HG03064 (cell line): ENCODE measurements at regions not wholly inside any gene's neighbourhood (a gene's known extent, or its start where the extent isn't known, plus 50 kb on each side); places are given as distances from the start of the nearest gene placed in this dataset.

ENCODE experiments used
- ATAC-seq: cut with Tn5 transposase; IDR thresholded peaks from one replicate; pipeline ENCODE4 v1.9.1; 2021; ENCODE audit warnings: low read depth; ENCODE audit not compliant: unreplicated experiment

DNA sequence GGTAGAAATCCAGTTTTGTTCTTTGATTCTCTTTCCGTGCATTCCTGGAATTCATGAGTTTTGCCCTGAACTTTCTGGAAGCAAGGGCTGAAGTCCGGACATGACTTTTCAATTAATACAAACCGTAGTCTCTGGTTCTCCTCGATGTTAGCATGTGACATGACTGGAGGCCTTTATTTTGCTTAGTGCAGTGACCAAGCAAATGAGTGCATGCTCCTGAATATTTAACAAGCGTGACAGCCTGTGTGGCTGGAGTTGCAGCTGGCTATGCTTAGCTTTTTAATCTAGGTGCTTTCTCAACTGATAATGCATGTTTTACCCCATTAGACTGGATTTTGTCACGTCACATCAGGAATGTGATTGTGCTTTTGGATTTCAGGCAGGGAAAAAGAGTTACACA, 302.1 kb downstream of the MAP2K6 start:
- no peak for ATAC-seq

DNA sequence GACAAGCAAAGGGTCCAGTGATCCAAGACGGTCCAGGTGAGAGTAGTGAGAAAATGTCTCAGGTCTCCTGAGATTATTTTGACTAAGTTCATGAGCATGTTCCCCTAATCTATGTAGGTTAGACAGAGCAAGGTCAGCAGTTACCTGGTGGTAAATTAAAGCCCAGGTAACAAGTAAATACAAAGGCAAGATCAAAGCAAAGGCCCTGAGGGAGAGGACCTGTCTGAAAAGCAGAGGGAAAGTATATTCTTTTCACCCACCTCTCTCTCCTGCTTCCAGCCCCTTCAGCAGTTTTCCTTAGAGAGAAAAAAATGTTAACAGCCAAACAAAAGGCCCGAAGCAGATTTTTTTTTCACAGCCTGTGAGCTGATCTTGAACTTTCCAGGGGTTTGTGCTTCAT, 302.7 kb downstream of the MAP2K6 start:
- no peak for ATAC-seq

DNA sequence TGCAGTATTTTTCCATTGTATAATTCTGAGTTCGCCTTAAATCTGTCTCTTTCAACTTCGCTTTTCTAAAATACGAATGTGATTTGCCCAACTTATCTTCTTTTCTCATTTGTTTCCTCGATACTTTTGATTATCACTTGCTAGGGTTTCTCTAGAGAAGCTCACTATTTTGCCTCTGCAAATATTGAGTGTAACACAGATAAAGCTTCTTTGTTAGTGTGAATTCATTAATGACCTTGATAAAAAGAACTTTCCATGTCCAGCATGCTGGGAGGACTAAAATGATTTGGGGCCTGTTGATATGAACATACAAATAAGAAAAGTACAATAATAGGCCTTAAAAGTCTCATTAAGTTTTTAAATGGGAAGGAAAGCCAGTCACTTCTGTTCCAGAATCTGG, 303.3 kb downstream of the MAP2K6 start:
- no peak for ATAC-seq

DNA sequence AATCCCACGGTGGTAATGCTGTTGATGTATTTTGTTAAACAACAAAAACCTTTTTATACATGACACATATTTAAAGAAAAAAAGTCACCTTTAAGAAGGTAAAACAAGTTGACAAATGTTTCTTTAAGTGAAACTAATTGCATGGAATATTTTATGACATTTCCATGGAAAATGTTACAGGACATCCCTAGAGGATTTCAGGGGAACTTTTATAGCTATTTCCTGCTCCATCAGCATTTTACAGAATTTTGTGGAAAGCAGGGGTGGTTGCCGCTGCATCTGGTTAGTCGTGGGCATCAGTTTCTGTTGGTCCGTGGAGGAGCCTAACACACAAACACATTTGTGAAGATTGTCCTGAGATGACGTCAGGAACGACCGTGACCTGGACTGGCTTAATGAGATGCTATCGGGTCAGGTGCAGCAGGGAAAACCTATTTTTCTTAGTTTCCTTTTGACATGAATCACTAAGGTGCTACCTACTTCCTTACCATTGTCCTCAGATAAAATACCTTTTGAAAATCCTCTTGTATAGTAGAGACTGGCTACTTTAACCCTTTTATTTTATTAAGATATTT, 305.1 kb downstream of the MAP2K6 start:
- ATAC-seq = no peak

DNA sequence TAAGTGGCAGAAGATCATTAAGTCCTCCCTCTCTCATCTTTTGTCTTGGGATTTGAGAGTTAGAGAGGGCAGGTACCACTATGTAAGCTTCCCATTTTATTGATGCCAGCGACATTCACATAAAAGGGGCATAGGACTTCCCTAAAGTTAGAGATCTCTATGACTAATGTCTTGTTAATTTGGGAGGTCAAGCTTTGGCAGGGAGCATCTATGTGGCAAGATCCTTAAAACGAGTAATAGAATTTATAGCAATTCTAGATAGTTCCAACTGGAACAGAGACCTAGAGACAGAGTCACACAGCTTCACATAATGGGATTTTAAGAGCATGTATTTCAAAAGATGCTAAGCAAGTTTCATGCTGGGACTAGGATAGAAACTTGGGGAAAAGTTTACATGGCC, 308.0 kb downstream of the MAP2K6 start:
- ATAC-seq = no peak

DNA sequence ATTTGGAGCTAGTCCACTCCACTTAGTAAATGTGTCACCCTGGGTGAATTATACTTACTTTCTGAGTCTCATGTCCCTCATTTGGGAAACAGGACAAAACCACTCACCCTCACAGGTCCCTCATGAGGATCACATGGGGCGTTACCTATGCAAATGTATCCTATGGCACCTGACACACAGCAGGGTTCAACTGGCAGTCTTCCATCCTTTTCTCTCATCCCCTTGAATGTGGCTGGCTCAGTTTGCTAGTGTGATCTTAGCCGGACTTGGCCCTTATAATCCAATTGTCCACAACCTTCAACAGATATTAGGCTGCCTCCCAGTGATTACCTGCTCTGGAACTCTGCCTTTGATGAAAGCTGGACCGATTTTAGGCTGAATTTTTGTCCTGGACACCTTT, 308.8 kb downstream of the MAP2K6 start:
- no peak for ATAC-seq

DNA sequence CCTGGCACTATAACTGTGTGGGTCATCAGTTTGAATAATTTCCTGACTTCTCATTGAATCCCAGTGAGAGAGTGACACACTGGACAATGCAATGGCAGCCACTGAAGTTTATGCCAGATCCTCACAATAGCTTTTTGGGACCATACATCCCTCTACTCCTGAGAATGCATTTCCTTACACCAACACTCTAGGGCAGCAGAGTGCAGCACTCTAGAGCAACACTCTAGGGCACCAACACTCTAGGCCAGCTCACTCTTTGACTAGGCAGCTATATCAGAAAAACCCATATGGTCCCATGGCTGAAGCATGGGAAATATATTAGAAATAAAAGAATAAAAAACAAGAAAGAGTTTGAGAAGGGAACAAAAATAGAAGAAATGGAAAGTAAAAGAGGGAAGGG, 309.2 kb downstream of the MAP2K6 start:
- ATAC-seq = no peak

DNA sequence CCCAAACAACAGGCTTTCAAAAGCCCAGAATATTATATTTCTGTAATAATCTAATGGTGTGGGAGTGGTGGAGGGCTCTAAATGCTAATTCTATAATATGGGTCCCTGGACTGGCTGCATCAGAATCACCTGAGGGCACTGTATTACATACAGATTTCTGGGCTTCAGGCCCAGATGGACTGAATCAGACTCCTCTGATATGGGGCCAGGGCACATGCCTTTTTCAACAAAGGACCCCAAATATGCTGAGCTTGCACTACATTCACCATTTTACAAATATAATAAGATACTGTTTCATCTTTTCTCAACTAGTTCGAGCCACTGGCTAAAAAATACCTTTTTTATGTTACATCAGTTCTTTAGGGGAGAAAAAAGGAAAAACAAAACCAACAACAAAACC, 309.7 kb downstream of the MAP2K6 start:
- no peak for ATAC-seq

DNA sequence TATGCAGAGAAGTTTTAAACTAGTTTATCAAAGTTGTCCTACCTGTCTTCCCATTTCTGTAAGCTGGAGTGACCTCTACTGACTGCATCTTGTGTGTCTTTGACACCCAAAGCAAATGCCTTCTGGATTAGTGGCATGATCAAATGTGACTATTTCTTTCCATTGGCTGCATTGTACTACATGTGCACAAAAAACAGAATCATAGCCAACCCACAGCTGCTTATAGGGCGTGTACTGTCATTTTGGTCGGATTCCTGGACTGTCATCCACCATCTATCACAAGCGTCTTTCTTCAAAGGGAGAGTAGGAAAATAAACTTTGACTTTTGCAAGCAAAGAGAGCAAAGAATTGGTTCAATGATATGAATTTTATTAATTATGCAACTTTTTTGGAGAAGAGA, 310.6 kb downstream of the MAP2K6 start:
- ATAC-seq = no peak

DNA sequence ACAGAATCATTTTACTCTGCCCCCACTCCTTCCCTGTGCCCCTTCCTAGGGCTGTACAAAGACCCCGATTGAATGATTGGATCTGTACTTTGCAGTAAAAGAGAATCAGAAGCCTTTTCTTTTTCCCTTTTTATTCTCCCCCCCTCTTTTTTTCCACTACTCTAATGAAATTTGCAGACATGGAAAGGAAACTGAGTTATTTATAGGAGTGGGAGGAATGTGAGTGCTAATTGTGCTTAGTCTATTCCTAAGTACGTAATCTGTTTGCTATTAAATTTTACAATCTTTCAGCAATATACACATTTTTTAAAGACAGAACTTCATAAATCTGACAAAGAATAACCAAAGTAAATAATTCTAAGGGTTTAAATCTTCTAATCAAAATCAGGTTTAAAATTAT, 314.3 kb downstream of the MAP2K6 start:
- no peak for ATAC-seq

DNA sequence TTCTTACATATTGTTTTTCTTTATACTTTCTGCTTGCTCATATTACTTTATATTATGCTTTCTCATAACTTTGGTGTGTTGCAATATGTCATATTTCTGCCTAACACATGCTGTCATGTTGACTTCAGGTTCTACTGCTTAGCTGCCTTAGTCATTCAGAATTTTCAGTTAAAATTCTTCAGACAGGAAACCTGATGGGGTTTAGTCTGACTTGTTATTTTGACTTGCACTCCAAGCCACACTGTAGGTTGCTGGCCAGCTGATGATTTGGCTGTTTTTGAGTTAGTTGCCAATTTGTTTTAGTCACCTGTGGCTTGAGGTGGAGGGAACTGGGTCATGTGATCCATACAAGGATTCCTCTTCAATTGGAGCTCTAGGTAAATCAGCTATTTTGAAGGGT, 315.4 kb downstream of the MAP2K6 start:
- no peak for ATAC-seq

DNA sequence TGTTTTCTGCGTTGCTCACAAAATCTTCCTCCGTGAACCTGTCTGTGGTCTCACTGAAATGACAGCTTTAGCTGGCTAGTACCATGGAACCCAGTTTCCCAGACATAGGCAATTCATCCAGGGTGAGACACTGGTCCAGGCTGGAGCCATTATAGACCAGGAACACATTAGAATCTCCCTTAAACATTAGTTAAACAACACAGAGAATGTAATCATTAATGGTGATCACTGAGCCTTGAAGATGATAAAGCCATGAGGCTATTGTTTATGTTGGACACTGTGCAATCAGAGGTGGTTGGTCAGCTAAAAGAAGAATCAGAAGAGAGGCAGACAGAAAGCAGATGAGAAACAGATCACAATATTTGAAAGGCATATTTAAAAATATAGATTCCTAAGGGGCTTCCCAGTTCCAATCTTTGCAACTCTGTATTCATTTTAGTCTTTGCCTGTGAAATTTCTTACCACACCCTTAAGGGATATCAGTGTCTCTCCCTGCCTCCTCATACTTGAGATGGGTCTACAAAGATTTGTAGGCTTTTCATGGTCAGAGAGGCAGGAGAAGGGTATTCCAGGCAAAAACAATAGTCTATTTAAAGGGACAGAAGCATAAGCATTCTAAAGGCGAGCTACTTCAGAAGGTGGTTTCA, 317.9 kb downstream of the MAP2K6 start:
- ATAC-seq = no peak

DNA sequence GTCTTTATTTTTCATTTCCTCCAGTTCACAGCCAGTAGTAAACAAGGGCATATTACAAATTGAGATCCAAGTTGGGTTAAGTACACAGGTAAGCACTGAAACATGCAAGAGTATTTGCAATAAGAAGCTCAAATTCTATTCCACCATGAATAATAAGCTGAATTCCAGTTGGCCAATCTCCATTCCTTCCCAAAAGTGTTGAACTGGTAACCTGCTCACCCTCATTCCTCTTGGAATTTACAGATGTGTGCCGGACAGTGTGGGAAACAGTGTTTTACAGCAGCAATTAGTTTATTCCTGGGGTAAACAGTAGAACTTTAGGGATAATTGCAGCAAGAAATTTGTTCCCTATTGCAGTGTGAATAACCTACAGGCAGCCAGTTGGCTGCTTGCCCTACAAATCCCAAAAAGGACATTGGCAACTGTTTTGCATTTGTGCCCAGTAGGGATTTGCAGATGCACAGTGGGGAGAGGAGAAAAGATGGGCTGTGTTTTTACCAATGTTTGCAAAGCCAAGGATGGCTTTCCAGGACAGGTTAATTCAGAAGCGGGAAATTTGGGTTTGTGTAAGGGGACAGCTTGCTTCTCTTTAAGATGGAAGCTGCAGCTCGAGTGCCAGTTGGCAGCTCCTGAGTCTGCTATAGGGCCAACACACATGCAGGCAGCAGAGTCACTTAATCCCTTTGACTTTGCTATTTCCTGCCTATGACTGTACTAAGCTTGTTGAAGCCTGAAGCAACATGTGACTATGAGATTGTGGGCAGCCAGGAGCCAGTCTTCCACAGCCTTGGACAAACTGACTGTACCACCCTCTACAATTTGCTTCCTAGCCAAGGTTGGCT, 318.9 kb downstream of the MAP2K6 start:
- ATAC-seq = no peak

DNA sequence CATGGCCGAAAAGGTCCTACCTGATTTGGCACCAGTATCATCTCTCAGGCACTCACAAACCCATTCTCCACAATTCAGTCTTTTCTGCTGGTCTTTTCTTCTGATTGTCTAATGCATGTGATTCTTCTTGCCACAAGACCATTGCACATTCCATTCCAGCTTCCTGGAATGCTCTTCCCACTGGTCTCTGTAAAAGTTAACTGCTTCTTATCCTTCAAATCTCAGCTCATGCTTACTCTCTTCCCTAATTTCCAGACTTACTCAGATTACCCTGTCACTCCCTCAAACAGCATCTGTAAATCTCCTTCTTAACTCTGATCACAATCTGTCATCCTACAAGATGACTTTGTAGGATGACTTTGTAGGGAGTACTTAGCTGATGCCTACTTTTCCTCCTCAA, 320.2 kb downstream of the MAP2K6 start:
- ATAC-seq = no peak

DNA sequence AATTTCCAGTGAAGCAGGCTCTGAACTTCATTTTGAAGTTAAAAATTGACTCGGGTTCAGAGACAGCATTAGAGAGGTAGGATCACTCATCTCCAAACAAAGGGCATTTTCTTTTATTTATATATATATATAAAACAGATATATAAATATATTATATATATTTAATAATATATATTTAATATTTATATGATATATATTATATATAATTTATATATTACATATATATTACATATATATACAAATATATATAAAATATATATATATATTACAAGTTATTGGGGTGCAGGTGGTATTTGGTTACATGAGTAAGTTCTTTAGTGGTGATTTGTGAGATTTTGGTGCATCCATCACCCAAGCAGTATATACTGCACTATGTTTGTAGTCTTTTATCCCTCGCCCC, 320.8 kb downstream of the MAP2K6 start:
- no peak for ATAC-seq

DNA sequence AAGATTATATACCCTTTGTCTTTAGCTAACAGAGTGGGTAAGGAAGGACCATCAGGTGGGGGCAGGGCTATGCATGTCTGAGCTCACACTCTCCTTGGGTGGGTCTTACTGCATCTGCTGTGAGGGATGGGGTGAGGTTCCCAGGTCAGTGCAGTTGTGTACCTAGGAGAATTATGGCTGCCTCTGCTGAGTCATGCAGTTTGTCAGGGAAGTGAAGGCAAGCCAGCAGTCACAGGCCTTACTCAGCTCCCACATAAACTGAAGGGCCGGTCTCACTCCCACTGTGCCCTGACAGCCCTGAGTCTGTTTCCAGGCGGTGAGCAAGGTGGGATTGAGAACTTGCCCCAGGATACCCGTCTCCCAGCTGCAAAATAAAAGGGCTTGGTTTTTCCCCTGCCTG, 328.6 kb downstream of the MAP2K6 start:
- ATAC-seq = no peak

DNA sequence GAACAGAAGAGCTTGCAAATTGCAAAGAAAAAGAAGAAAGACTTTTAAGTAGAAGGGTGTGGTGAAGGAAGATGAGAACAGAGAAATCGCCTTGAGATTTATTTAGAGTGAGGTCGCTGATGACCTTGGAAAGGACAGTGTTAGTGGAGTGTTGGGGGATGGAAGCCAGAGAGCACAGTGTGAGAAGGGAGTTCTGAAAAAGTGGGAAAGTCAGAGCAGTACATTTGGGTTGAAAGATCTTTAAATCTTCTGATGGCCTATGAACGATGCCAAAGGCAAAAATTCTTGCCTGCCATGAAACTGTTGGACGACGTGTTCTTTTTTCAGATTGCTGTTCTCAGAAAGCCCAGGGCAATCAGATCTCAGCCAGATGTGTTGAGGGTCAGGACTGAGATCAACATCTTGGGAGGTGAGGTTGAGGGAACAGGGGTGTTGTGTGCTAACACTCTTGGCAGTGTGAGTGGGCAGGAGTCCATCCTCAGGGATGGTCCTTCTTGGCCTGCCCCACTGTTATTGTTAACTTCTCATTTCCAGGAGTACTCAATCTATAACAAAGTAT, 330.1 kb downstream of the MAP2K6 start:
- ATAC-seq = no peak

DNA sequence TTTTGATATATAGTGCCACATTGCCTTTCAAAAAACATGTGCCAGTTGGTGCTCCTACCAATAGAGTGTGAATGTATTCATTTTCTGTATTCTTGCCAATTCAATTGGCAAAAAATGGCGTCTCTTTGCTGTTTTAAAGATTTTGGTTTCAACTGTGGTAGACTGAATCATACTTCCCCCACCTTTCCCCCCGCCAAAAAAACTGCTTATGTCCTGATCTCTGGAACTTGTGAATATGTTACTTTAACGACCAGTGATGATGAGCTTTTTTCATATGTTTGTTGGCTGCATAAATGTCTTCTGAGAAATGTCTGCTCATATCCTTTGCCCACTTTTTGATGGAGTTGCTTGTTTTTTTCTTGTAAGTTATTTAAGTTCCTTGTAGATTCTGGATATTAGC, 325.1 kb upstream of the KCNJ16 start:
- no peak for ATAC-seq

DNA sequence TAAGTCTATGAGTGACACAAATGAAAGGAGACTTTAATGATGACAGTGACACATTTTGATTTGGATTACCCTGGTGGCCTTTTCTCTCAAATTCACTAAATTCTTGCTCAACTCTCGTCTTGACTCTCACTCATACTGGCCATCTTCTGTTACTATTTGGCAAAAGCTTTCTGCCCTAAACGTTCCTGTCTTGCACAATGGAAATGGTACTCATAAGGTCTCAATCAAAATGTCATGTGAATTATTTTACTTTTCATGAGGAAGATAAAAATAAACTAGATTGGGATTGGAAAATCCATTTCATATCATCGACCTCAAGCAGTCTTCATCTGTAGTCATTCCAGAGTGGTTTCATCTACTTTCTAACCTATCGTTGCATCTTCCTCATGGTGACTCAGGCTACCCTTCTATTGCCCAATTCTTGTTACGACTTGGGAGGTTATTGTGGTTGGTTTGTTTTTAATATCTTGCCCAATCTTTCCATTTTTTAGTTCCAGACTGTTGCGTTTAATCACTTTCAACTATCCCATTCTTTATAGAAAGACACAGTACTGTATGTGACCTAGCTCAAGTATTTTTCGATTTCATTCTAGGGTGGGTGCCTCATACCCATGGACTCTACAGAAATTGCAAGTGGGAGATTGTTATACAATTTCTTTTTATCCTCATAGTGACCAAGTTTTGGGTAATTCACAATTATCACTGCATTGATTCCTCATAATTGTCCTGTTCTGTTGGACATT, 317.2 kb upstream of the KCNJ16 start:
- ATAC-seq = no peak

DNA sequence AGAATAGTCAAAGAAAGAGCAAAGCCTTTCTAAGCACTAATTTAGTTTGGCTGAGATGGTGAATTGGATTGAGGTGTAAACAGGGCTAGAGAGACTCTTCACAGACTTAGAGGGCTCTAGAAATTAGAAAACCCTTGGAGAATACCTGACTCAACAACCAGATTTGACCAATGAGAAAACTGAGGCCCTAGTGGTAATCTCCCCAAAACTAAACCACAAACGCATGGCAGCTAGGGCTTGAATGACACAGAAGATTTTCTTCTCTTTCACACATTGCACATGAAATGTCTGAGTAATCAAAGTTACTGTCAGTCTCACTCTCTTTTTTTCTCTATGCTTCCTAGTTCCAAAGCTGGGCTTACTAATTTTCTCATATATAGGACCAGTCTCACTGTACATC, 314.5 kb upstream of the KCNJ16 start:
- no peak for ATAC-seq

DNA sequence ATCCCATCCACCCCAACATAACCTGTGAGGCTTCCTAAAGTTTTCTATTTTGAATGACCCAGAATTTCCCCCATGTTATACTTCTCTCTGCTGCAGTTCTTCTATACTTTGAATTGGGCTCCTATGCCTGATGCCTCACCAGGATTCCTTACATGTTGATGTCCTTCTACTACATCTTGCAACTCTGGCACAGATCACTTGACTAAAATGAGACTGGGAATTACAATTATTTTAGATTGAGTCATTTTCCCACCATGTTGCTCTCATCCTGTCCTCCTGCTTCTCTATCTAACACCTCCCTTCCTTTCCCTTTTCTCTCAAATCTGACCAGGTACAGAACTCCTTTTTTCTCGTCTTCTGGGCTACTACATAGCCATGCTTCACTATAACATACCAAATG, 314.0 kb upstream of the KCNJ16 start:
- ATAC-seq = no peak
